K562 (cell line): ENCODE measurements at regions not wholly inside any gene's neighbourhood (a gene's known extent, or its start where the extent isn't known, plus 50 kb on each side); places are given as distances from the start of the nearest gene placed in this dataset.

ENCODE experiments used
- ATF1 ChIP-seq, 2 experiments: fragments of 450-650 bp in 1 of 2; IDR thresholded peaks; 2 replicates each; pipeline ENCODE4 v1.6.1; 2016; ENCODE audit warnings: missing compliant biosample characterization in 1 of 2, missing genetic modification characterization in 1 of 2
- CBX3 ChIP-seq, 2 experiments: IDR thresholded peaks; 1 replicate in 1 of 2; 2 replicates in 1 of 2; pipeline ENCODE4 v1.6.1; 2012; ENCODE audit warnings: inconsistent platforms in 2 of 2, low read length in 2 of 2, borderline replicate concordance in 1 of 2, control low read depth in 1 of 2
- DPF2 ChIP-seq: fragments of 450-650 bp; IDR thresholded peaks from 2 replicates; pipeline ENCODE4 v1.6.1; 2016
- GATA2 ChIP-seq: sonication (generic); formaldehyde crosslinking; IDR thresholded peaks from 2 replicates; pipeline ENCODE4 v1.4.0; 2020; ENCODE audit warnings: mild to moderate bottlenecking, missing genetic modification reagents
- HDAC1 ChIP-seq, 2 experiments: fragments of 450-650 bp; IDR thresholded peaks; 2 replicates each; pipeline ENCODE4 v1.6.1; 2016 to 2017; ENCODE audit warnings: inconsistent platforms in 1 of 2, mild to moderate bottlenecking in 1 of 2, moderate library complexity in 1 of 2
- KDM1A ChIP-seq, 2 experiments: fragments of 450-650 bp; IDR thresholded peaks; 2 replicates each; pipeline ENCODE4 v1.6.1; 2016; ENCODE audit warnings: mild to moderate bottlenecking in 2 of 2
- MYBL2 ChIP-seq, 2 experiments: fragments of 450-650 bp in 1 of 2; sonication (generic) in 1 of 2; formaldehyde crosslinking in 1 of 2; IDR thresholded peaks; 2 replicates each; pipeline versions ENCODE4 v1.6.1 to v1.8.1; 2017 to 2022; ENCODE audit warnings: borderline replicate concordance in 1 of 2, inconsistent platforms in 1 of 2, low read depth in 1 of 2, mild to moderate bottlenecking in 1 of 2, missing genetic modification reagents in 1 of 2, moderate library complexity in 1 of 2
- RAD21 ChIP-seq, 2 experiments: fragments of 250-450 bp in 1 of 2; fragments of 450-650 bp in 1 of 2; sonication (Bioruptor Pico) in 1 of 2; formaldehyde crosslinking in 1 of 2; IDR thresholded peaks in 1 of 2; conservative IDR thresholded peaks in 1 of 2; 2 replicates each; pipeline versions ENCODE4 v1.4.0 to v1.8.0; 2020 to 2022; ENCODE audit warnings: mild to moderate bottlenecking in 2 of 2, moderate library complexity in 1 of 2
- SRSF9 ChIP-seq: fragments of 200-400 bp; formaldehyde crosslinking; IDR thresholded peaks from 2 replicates; pipeline ENCODE4 v1.6.1; 2017; ENCODE audit warnings: low read depth, low read length, borderline replicate concordance
- ZNF224 ChIP-seq: sonication (generic); formaldehyde crosslinking; IDR thresholded peaks from 2 replicates; pipeline ENCODE4 v1.8.0; 2022; ENCODE audit warnings: mild to moderate bottlenecking, missing genetic modification reagents
- ZNF696 ChIP-seq: fragments of 250-450 bp; sonication (Bioruptor Pico); conservative IDR thresholded peaks from 2 replicates; pipeline ENCODE4 v1.4.0; 2020; ENCODE audit warnings: mild to moderate bottlenecking, moderate library complexity
- TF ChIP-seq, protein P1 (sequence below), 3 experiments: fragments of 200-800 bp in 1 of 3; sonication (Bioruptor generic) in 1 of 3; sonication (generic) in 1 of 3; formaldehyde crosslinking in 1 of 3; IDR thresholded peaks; 2 replicates each; pipeline versions ENCODE4 v1.6.1 to v1.8.0; 2016 to 2022; ENCODE audit warnings: mild to moderate bottlenecking in 2 of 3, missing compliant biosample characterization in 2 of 3, missing genetic modification characterization in 2 of 3, missing genetic modification reagents in 1 of 3
- TF ChIP-seq, protein P2 (sequence below): IDR thresholded peaks from 2 replicates; pipeline ENCODE4 v1.6.1; 2012; ENCODE audit warnings: low read depth, low read length, improper control_type of control experiment, borderline replicate concordance
- TF ChIP-seq, protein P3 (sequence below): fragments of 250-450 bp; sonication (Bioruptor Pico); IDR thresholded peaks from 2 replicates; pipeline ENCODE4 v1.8.0; 2021; ENCODE audit warnings: borderline replicate concordance, mild to moderate bottlenecking, moderate library complexity; ENCODE audit not compliant: poor library complexity, severe bottlenecking
- TF ChIP-seq, protein P4 (sequence below): fragments of 250-450 bp; sonication (Bioruptor Pico); IDR thresholded peaks from 2 replicates; pipeline ENCODE4 v1.5.0; 2021
- TF ChIP-seq, protein P5 (sequence below): fragments of 250-450 bp; sonication (Bioruptor Pico); IDR thresholded peaks from 2 replicates; pipeline ENCODE4 v1.8.0; 2022; ENCODE audit warnings: moderate library complexity, mild to moderate bottlenecking, inconsistent platforms
- TF ChIP-seq, protein P6 (sequence below): fragments of 450-650 bp; IDR thresholded peaks from 2 replicates; pipeline ENCODE4 v1.6.1; 2014; ENCODE audit warnings: low read depth, mild to moderate bottlenecking, moderate library complexity, borderline replicate concordance

DNA sequence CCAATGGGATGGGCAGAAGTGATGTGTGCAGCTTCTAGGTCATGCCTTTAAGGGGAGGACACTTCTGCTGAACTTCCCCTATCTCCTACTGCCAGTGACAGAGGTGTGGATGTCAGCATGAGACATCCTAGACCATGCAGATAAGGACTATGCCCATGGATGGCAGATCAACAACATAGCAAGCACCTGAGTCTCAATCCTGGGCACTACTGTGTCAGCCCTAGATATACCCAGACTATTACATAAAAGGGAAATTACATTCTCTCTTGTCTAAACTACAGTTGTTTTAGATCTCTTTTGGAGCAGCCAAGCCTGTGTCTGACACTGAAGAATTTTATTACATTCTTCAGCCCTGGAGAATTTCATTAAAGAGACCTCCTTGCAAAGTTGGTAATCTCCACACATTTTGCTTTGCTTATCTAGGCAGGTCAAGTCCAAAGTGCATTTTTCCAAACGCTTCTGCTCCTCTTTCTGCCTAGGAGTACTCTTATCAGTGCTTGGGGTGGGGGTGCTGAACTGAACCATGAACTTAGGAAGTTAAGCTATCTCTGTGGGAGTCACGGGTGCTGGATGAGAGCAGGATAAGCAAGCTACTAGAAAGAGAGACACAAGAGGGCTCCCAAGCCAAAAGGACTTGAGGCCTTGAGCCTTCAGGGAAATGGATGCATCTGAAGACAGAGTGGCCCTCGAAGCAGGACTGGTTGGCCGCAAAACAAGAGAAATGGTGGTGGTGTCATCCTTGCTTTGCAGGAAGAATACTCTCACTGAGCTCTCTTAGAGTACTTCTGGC, 95.2 kb upstream of the SPRED2 start (continued):
- peak in 1 of 2 experiments; percentile 10; a peak in 1 of 4 replicates for TF ChIP-seq HDAC1 (IDR thresholded peaks at IDR 0.05)
- TF ChIP-seq, protein P1, sequence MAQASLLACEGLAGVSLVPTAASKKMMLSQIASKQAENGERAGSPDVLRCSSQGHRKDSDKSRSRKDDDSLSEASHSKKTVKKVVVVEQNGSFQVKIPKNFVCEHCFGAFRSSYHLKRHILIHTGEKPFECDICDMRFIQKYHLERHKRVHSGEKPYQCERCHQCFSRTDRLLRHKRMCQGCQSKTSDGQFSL (CRISPR knock-in tag; IDR thresholded peaks at IDR 0.05) = peak; percentile 86
- TF ChIP-seq, protein P1 (tag; IDR thresholded peaks at IDR 0.05) = peak in 1 of 2 experiments; percentile 95; a peak in 2 of 4 replicates
- TF ChIP-seq, protein P2, sequence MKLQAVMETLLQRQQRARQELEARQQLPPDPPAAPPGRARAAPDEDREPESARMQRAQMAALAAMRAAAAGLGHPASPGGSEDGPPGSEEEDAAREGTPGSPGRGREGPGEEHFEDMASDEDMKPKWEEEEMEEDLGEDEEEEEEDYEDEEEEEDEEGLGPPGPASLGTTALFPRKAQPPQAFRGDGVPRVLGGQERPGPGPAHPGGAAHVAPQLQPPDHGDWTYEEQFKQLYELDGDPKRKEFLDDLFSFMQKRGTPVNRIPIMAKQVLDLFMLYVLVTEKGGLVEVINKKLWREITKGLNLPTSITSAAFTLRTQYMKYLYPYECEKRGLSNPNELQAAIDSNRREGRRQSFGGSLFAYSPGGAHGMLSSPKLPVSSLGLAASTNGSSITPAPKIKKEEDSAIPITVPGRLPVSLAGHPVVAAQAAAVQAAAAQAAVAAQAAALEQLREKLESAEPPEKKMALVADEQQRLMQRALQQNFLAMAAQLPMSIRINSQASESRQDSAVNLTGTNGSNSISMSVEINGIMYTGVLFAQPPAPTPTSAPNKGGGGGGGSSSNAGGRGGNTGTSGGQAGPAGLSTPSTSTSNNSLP = no peak
- TF ChIP-seq, protein P3, sequence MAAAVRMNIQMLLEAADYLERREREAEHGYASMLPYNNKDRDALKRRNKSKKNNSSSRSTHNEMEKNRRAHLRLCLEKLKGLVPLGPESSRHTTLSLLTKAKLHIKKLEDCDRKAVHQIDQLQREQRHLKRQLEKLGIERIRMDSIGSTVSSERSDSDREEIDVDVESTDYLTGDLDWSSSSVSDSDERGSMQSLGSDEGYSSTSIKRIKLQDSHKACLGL (CRISPR knock-in tag) = no peak
- TF ChIP-seq, protein P4, sequence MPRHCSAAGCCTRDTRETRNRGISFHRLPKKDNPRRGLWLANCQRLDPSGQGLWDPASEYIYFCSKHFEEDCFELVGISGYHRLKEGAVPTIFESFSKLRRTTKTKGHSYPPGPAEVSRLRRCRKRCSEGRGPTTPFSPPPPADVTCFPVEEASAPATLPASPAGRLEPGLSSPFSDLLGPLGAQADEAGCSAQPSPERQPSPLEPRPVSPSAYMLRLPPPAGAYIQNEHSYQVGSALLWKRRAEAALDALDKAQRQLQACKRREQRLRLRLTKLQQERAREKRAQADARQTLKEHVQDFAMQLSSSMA (CRISPR knock-in tag) = no peak
- peak; percentile 74 to 76 for TF ChIP-seq RAD21 (CRISPR knock-in tag; conservative IDR thresholded peaks at IDR 0.05 in 1 of 2, IDR thresholded peaks at IDR 0.05 in 1 of 2)
- no peak for TF ChIP-seq ZNF696 (CRISPR knock-in tag)
- no peak for TF ChIP-seq MYBL2 (IDR thresholded peaks at IDR 0.05; ENCODE audit: low read depth)
- no peak for TF ChIP-seq MYBL2 (CRISPR knock-in tag; IDR thresholded peaks at IDR 0.05; ENCODE audit: borderline replicate concordance)
- TF ChIP-seq ATF1 (CRISPR knock-in tag; IDR thresholded peaks at IDR 0.05) = no peak
- peak; percentile 67 for TF ChIP-seq ATF1 (tag; IDR thresholded peaks at IDR 0.05)
- TF ChIP-seq CBX3 (IDR thresholded peaks at IDR 0.05; ENCODE audit: borderline replicate concordance in 1 of 2, low read length in 2 of 2) = 0 out of 3 replicates have a peak, but pooled peaks of 1 of the 2 experiments have one; percentile 9
- TF ChIP-seq KDM1A (IDR thresholded peaks at IDR 0.05) = peak in 1 of 2 experiments; percentile 16; a peak in 2 of 4 replicates
- peak; percentile 52; the same call in 1 of the 2 replicates for TF ChIP-seq GATA2 (CRISPR knock-in tag)
- TF ChIP-seq SRSF9 = no peak
- TF ChIP-seq, protein P5, sequence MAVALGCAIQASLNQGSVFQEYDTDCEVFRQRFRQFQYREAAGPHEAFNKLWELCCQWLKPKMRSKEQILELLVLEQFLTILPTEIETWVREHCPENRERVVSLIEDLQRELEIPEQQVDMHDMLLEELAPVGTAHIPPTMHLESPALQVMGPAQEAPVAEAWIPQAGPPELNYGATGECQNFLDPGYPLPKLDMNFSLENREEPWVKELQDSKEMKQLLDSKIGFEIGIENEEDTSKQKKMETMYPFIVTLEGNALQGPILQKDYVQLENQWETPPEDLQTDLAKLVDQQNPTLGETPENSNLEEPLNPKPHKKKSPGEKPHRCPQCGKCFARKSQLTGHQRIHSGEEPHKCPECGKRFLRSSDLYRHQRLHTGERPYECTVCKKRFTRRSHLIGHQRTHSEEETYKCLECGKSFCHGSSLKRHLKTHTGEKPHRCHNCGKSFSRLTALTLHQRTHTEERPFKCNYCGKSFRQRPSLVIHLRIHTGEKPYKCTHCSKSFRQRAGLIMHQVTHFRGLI (CRISPR knock-in tag) = no peak
- peak; percentile 89 for TF ChIP-seq DPF2
- TF ChIP-seq ZNF224 = no peak
- TF ChIP-seq, protein P6, sequence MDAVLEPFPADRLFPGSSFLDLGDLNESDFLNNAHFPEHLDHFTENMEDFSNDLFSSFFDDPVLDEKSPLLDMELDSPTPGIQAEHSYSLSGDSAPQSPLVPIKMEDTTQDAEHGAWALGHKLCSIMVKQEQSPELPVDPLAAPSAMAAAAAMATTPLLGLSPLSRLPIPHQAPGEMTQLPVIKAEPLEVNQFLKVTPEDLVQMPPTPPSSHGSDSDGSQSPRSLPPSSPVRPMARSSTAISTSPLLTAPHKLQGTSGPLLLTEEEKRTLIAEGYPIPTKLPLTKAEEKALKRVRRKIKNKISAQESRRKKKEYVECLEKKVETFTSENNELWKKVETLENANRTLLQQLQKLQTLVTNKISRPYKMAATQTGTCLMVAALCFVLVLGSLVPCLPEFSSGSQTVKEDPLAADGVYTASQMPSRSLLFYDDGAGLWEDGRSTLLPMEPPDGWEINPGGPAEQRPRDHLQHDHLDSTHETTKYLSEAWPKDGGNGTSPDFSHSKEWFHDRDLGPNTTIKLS = no peak
